ENCODE measurements at regions not wholly inside any gene's neighbourhood (a gene's known extent, or its start where the extent isn't known, plus 50 kb on each side); places are given as distances from the start of the nearest gene placed in this dataset.
"Not testable (repeated sequence)": the region's sequence is repeated elsewhere in the genome, so short reads cannot be mapped to it uniquely, and the experiment has no call there.

DNA sequence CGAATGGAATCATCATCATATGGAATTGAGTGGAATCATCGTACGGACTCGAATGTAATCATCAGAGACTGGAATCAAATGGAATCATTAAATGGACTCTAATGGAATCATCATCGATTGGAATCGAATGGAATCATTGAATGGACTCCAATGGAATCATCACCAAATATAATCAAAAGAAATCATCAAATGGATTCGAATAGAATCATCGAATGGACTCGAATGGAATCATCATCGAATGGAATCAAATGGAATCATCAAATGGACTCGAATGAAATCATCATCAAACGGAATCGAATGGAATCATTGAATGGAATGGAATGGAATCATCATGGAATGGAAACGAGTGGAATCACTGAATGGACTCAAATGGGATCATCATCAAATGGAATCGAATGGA, 233.5 kb downstream of the SHCBP1 start:
- DNase-seq, result peak; percentile 49

GRCh38 chr16:46386805-46387620, 234.2 kb downstream of the SHCBP1 start:
- peak; percentile 24 for DNase-seq

DNA sequence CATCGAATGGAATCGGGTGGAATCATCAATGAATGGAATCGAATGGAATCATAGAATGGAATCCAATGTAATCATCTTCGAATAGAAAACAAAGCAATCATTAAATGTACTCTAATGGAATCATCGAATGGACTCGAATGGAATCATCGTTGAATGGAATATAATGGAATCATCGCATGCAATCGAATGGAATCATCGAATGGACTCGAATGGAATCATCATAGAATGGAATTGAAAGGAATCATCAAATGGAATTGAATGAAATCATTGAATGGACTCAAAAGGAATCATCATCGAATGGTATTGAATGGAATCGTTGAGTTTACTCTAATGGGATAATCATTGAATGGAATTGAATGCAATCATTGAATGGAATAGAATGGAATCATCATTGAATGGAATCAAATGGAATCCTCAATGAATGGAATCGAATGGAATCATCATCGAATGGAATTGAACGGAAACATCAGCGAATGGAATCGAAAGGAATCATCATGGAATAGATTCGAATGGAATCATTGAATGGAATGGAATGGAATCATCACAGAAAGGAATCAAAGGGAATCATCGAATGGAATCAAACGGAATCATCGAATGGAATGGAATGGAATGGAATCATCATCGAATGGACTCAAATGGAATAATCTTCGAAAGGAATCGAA, 234.9 kb downstream of the SHCBP1 start:
- DNase-seq, result not testable (repeated sequence)

DNA sequence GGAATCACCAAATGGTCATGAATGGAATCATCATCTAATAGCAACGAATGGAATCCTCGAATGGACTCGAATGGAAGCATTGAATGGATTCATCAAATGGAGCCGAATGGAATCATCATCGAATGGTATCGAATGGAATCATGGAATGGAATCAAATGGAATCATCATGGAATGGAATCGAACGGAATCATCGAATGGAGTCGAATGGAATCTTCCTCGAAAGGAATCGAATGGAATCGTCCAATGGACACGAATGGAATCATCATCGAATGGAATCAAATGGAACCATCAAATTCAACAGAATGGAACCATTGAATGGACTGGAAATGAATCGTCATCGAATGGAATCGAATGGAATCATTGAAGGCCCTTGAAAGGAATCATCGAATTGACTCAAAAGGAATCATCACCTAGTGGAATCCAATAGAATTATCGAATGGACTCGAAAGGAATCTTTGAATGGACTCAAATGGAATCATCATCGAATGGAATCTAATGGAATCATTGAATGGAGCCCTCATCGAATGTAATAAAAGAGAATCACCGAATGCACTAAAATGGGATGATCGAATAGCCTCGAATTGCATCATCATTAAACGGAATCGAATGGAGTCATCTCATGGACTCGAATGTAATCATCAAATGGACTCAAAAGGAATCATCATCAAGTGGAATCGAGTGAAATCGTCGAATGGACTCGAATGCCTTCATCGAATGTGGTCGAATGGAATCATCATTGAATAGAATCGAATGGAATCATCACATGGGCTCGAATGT, 236.7 kb downstream of the SHCBP1 start:
- DNase-seq, result peak; percentile 41

DNA sequence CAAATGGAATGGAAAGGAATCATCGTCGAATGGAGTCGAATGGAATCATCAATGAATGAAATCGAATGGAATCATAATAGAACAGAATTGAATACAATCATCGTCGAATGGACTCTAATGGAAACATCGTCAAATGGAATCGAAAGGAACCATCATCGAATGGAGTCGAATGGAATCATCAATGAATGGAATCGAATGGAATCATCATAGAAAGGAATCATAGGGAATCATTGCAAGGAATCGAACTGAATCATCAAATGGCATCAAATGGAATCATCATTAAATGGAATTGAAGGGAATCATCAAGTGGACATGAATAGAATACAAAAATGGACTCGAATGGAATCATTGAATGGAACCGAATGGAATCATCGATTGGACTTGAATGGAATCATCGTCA, 237.6 kb downstream of the SHCBP1 start:
- DNase-seq, result not testable (repeated sequence)

DNA sequence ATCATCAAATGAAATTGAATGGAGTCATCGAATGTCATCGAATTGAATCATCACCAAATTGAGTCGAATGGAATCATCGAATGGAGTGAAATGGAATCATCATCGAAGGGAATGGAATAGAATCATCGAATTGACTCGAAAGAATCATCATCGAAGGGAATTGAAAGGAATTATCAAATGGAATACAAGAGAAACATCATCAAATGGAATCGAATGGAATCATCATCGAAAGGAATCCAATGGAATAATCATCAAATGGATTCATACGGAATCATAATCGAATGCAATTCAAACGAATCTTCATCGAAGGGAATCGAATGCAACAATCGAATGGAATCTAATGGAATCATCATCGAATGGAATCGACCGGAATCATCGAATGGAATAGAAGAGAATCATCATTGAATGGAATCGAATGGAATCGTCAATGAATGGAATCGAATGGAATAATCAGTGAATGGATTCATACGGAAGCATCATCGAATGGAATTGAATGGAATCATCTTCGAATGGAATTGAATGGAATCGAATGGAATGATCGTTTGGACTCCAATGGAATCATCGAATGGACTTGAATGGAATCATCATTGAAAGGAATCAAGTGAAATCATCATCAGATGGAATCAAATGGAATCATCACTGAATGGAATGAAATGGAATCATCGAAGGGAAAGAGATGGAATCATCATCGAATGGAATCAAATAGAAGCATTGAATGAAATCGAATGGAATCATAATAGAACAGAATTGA, 238.2 kb downstream of the SHCBP1 start:
- not testable (repeated sequence) for DNase-seq

DNA sequence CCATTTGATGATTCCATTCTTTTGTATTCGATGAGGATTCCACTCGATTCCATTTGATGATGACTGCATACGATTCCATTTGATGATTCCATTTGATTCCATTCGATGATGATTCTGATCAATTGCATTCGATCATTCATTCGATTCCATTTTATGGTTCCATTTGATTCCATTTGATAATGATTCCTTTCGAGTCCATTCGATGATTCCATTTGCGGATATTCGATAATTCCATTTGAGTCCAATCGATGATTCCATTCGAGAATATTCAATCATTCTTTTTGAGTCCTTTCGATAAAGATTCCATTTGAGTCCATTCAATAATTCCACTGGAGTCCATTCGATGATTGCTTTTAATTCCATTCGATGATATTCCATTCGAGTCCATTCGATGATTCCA, 239.1 kb downstream of the SHCBP1 start:
- DNase-seq, result not testable (repeated sequence)

- not testable (repeated sequence) for DNase-seq
These were observed 239.8 kb downstream of the SHCBP1 start for GRCh38 chr16:46381344-46381743.
